LNCAP (cell line): ENCODE measurements at regions not wholly inside any gene's neighbourhood (a gene's known extent, or its start where the extent isn't known, plus 50 kb on each side); places are given as distances from the start of the nearest gene placed in this dataset.

Experiments
- TF ChIP-seq, protein P1 (sequence below): fragments of 450-650 bp; IDR thresholded peaks from 2 replicates; pipeline ENCODE4 v1.5.1; 2017; ENCODE audit warnings: mild to moderate bottlenecking

- TF ChIP-seq, protein P1, sequence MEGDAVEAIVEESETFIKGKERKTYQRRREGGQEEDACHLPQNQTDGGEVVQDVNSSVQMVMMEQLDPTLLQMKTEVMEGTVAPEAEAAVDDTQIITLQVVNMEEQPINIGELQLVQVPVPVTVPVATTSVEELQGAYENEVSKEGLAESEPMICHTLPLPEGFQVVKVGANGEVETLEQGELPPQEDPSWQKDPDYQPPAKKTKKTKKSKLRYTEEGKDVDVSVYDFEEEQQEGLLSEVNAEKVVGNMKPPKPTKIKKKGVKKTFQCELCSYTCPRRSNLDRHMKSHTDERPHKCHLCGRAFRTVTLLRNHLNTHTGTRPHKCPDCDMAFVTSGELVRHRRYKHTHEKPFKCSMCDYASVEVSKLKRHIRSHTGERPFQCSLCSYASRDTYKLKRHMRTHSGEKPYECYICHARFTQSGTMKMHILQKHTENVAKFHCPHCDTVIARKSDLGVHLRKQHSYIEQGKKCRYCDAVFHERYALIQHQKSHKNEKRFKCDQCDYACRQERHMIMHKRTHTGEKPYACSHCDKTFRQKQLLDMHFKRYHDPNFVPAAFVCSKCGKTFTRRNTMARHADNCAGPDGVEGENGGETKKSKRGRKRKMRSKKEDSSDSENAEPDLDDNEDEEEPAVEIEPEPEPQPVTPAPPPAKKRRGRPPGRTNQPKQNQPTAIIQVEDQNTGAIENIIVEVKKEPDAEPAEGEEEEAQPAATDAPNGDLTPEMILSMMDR, result no peak
Measured at GRCh38 chr1:199574950-199575349, 452.6 kb upstream of the NR5A2 start.

DNA sequence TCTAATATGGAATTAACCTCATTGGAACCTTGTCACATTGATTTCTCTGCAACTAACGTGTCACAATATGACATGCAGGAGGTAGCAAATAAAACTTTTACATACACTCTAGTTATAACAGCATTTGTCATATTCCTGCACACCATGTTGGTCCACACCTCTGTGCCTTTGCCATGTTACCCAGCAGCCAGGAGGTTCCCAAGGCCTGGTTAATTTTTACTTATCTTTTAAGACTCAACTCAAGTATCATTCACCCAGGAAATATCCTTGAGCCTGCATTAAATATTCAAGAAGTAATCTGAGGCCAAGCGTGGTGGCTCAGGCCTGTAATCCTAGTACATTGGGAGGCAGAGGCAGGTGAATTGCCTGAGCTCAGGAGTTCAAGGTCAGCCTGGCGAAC lies 447.2 kb upstream of the NR5A2 start:
- TF ChIP-seq, protein P1, result no peak

DNA sequence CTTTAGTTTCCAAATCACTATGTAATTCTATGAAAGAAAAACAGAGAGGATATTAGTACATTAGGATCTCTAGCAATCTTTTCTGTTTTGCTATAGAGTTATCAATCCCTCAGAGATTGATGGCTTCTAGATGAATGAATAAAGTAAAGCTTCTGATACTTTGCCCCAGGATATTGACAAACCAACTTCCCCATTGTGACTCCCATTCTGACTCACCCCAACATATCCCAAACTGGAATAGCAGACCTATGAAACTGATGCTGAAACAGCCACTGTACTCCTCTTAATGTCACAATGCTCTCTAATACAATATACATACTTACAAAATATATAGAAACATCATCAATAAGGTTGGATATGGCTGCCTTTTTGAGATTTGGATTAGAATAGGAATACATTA lies 442.1 kb upstream of the NR5A2 start:
- TF ChIP-seq, protein P1, result no peak

DNA sequence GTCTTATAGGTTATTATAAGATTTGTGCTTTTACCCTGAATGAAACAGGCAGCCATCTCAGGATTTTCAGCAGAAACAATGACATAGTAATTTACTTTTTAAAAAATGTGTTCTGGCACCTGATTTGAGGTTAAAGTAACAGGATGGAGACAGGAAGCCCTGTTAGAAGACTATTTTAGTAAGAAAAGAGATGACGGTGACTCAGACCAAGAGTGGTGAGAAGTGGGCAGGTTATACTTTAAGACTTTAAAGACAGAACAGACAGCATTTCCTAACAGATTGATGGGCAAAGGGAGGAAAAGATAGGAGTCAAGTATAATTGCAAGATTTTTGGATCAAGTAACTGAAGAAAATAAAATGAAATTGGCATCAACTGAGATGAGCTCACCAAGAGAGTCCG lies 436.8 kb upstream of the NR5A2 start:
- TF ChIP-seq, protein P1, result no peak

DNA sequence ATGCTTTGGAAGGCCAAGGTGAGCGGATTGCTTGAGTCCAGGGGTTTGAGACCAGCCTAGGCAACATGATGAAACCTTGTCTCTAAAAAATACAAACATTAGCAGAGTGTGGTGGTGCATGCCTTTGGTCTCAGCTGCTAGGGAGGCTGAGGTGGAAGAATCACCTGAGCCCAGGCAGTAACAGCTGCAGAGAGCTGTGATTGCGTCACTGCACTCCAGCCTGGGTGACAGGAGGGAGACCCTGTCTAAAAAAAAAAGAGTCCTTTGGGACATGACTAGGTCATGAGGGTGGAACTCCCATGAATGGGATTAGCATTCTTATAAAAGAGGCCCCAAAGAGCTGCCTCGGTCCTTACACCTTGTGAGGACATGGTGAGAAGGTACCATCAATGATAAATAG lies 436.0 kb upstream of the NR5A2 start:
- TF ChIP-seq, protein P1, result no peak

DNA sequence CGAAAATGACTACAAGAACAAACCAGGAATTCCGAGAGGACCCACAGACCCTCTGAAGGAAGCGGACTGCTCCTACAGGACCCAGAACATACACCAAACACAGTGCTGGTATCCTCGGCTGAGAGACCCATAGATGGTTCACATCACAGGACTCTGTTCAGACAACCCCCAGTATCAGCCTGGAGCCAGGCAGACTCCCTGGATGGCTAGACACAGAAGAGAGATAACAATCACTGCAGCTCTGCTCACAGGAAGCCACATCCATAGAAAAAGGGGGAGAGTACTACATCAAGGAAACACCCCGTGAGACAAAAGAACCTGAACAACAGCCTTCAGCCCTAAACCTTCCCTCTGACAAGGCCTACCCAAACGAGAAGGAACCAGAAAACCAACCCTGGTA lies 434.0 kb upstream of the NR5A2 start:
- TF ChIP-seq, protein P1, result no peak

GRCh38 chr1:199597152-199597551 lies 430.4 kb upstream of the NR5A2 start:
- TF ChIP-seq, protein P1, result no peak

DNA sequence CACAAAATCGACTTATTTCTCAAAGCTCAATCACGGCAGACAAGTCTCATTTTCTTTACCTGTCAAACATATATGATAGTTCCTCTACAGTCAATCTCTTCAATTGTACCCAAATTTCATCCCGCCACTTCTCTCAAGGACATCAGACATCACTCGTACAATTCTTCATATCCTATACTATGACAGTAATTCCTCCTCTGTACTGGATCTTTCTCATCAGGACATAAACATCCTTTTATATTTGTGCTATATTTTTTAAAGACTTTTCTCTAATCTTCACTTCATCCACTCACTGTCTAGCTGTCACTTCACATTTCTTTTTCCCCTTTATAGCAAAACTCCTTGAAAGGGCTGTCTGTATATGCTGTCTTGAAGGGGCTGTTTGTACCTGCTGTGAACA lies 419.1 kb upstream of the NR5A2 start:
- TF ChIP-seq, protein P1, result no peak
